HL-60/S4 (cell line): ENCODE measurements at regions not wholly inside any gene's neighbourhood (a gene's known extent, or its start where the extent isn't known, plus 50 kb on each side); places are given as distances from the start of the nearest gene placed in this dataset.

Experiments
- in situ Hi-C: fragments of 300-500 bp; cut with MboI; formaldehyde crosslinking; loops from 2 replicates; pipeline ENCODE4 v1.14.3; 2022; ENCODE audit warnings: low sequenced_read_pairs

DNA sequence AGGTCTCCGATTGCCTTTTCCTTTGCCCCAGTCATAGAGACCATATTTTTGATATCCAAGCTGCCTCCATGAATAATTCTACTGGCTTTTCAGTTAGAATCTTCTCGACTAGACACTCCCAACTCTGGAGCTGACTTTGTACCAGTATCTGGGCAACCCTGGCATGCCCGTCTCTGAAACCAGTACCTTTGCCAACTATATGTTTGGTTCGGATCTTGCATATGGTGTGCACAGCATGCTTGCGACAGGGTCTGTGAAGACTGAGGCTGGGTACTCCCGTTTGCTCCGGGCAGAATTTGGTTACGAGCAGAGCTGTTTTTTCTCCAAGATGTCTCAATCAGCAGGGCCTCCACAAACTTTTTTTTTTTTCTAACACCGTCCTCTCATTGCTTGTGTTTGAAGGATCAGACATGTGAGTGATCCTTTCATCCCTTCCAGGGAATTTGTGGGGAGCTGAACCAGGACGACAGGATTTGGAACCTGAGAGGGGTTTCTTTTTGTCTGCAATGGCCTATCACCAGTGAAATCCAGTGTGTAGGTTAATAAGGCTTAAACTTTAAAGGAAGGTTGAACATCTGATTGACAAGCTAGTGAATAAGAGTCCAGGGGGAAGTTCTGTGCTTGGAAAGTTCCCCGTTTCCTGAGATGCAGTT is 322.3 kb downstream of the MYCN start:
- in situ Hi-C loops, result no loop called here

DNA sequence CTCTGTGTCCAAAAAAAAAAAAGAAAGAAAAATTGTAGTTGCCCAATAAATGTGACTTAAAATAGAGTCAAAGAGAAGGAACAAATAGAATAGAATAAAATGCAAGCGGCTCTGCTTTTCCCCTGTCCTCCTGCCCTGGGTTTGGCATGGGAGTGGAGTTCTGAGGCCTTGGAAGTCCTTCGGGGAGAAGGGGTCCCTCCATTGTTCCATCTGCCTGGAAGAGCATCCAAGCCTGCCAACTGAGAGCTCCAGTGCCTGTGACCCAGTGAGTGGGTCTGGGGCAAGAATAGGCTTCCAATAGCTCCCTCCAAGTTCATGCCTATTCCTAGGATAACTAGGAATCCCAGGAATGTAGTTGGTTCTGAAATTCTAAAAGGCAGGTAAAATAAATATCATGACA is 321.4 kb downstream of the MYCN start:
- in situ Hi-C loops, result no loop called here

DNA sequence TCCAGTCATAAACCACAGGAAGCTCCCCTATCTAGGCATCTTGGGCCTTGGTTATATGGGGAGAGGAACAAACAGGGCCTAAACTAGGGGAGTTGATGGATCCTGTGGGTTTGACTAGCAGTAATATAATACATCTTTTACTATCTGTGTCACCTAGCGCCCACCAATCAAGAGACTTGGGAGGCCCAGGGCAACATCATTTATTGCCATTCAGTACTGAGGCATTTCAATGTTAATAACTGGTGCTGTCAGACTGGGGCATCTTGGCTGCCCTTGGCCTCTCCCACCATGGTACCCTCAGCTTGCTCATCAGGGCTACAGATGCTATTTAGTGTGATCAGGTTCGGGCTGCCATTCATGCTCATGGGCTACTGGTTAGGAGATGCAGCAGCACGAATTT is 320.7 kb downstream of the MYCN start:
- in situ Hi-C loops, result no loop called here

DNA sequence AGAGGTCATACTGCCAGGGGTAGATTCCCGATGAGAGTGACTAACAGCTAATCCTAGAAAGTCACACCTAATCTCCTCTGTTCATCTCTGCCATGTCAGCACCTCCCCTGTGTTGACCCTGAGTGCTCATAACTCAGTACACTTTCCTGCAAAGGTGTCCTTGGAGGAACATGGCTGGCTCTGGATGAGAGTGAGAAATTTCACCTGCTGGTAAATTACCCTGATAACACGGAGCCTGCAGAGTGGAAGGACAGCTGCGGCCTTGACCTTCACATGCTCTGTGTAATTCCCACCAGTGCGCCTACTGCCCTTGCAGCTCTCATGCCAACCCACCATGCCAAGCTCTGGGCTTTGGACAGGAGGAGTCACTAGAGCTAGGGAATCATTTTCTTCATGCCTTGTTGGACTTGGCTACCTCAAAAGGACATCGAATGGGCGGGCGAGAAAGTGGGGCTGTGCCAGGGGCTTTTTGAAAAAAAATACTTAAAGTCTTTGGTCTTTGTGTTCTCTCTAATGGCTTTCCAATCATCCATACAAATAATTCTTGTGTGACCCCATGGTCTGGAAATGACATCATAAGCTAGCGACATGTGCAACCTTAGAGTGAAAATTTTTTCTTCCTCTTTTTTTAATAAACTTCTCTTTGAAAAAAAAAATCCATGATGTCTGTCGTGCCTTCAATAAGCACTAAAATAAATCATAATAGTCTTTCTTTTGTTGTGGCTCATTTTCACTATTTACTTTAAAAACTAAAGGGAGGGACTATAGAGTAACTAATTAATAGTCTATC is 319.9 kb downstream of the MYCN start:
- in situ Hi-C loops, result no loop called here

DNA sequence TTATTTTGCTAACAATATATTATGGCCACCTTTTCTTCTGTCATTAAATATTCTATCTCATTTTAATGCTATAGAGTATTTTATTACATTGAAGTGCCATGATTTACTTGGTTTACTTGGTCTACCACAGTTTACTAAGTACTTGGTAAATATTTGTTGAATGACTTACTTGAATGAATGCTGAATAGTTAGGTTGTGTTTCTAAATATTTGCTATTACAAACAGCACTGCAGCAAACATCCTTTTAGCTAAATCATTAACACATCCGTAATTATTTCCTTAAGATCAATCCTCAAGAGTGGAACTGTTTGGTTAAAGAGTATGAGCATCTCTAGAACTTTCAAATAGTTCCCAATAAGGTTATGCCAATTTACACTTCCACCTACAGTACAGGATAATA is 318.7 kb downstream of the MYCN start:
- in situ Hi-C loops, result no loop called here

DNA sequence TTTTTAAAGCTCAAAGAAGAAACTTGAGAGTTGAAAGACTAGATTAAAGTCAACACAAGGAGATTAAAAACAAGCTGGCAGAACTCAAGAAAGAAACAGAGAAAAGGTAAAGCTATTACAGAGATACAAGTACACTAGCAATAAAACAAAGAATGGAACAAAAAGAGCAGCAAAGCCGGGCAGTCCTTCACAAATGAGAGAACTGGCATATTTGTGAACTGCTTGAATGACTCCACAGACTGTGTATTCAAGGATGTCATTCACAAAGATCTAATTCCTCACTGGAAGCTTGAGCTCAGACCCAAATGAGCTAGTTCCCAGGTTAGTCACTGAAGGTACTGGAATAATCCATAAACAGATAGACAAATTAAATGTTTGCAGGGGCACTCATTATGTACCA is 318.0 kb downstream of the MYCN start:
- in situ Hi-C loops, result no loop called here

DNA sequence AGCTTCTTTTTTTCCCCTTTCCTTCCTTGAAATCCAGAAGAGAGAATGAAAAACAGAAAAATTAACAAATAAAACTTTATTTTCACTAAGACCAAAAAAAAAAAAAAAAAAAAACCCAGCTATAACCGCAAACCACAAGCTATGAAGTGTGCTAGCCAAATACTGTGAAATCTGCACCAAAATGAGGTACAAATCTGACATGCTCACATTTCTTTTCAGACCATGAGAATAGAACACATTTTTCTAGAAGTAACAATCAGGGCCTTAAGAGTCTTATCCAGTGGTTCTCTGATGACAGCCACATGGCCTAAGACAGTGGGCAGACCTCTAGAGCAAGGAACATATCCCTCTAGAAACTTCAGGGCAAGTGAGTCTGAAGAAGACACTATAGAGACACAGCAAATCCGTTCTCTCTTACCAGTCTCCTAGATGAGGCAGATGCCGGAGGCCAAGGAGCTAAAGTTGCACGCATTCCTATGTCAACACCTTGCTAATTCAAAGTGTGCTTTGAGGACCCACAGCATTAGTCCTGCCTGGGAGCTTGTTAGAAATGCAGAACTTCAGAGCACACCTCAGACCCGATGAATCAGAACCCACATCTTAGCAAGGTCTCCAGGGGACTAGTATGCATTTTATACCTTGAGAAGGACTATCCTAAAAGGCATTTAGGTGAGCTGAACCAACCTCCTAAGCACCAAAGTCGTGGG is 317.1 kb downstream of the MYCN start:
- in situ Hi-C loops, result no loop called here

DNA sequence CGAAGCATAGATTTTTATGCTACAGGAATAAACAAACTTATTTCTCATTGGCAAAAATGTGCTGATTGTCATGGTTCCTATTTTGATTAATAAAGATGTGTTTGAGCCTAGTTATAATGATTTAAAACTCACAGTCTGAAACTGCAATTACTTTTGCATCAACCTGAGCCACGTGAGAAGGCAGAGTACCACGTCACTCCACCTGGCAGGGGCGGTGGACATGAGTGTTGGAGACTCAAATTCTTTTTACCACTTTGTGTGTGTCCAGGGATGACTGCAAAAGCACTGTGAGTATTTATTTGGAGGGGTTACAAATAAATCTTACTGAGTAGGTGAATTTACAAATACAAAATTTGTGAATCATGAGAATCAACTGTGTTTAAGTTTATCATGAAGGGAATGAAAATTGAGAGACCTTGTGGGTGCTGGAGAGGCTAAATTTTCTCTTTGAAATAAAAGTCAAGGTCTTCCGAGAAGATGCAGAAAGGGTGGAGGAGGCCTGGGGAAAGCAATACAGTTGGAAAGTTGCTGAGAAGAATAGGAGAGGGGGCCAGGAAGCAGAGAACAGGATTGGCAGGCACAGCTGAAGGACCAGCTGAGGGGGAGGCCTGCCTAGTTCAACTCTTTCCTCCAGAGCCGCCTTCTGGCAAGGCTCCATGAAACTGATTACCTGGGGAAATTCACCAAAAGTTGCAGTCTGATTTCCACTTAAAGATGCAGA is 316.4 kb downstream of the MYCN start:
- in situ Hi-C loops, result no loop called here

DNA sequence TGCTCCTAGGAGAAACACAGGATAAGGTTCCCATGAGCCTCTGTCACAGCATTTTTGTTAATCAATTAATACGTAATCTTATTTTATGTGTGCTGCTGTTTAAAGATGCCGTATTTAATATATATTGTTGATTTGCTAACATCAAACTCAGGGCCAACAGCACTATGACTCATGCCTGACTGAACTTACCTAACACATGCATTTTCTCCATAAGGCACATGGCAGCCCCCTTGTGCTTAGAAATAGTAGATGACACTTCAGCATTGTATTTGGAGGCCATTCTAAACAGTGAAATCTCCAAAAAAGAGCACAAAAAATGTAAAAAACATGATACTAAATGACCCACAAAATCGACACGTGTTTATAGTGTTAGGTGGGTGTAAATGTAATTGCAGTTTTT is 314.8 kb downstream of the MYCN start:
- in situ Hi-C loops, result no loop called here

DNA sequence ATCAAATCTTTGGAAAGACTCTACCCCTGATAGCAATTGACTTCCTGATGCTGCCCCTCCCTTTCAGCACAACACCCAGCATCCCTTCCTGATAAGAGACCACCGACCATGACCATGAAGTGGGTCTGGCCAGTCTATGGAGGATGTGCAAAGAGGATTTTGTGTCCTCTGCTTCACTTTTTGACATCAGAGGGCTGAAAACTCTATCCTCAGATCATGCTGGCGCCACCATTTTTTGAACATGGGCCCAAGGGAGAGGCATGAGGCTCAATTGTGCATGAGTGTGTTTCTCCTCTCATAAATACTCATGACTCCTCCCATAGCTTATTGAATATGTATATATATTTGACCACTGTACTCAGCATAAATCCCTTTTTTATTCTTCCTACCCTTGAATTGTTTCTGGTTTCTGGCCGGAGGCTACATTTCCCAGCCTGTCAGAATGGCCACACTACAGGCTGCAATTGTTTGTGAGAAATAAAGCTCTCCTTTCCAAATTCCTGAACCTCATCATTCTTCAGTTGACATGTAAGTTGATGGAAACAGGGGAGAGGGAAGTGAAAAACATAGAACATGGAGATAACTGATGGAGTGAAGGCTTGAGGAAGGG is 314.1 kb downstream of the MYCN start:
- in situ Hi-C loops, result no loop called here

DNA sequence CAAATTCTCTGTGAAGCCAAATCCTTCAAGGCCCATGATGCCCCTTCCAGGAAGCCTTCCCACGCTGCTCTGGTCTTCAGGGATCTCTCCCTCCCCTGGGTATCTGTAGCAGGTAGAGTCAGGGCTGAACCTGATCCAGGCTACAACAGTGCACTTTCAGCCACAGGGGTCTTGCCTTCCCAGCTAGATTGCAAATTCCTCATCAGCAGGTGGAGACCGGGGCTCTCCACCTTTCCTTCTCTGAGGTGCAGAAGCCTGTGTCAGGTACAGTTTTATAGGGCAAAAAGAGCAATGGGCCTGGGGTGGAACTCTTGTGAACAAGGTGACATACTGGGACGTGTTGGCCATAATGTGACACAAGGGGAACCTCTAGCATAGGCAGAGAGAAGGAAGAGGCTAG is 312.9 kb downstream of the MYCN start:
- in situ Hi-C loops, result no loop called here

DNA sequence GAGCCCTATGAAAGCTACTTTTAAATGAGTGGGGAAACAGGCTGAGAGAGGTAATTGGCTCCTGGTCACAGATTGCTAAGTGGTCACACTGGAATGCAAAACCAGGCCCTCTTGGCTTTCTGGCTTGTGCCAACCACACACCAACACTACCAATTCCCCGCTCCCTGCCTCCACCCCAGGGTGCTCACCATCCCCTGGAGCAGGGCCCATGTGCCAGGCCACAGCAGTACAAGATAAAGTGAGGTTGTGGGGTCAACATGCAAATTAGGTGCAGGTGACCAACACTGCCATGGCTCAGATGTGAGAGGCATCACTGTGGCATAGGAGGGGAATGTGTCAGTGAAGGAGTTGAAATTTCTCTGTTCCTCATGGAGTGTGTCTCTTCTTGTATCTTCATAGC is 312.5 kb downstream of the MYCN start:
- in situ Hi-C loops, result no loop called here

DNA sequence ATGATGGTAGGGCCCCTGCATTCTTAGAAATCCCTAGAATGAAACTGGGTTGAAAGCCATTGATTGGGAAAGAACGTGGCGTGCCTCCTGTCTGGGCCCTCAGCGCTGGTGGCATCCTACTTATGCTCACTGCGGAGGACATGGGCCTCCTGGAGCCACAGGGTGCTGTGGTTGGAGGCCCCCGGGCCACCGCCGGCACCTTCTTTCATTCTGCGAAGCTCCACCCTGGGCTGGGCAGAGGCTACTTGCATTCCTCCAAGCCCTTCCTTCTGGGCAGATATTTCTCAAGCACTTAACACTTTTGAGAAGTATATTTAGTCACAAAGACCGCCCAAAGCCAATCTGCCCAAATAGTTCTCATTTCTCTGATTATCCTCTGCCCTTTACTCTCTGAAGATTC is 311.9 kb downstream of the MYCN start:
- in situ Hi-C loops, result no loop called here

DNA sequence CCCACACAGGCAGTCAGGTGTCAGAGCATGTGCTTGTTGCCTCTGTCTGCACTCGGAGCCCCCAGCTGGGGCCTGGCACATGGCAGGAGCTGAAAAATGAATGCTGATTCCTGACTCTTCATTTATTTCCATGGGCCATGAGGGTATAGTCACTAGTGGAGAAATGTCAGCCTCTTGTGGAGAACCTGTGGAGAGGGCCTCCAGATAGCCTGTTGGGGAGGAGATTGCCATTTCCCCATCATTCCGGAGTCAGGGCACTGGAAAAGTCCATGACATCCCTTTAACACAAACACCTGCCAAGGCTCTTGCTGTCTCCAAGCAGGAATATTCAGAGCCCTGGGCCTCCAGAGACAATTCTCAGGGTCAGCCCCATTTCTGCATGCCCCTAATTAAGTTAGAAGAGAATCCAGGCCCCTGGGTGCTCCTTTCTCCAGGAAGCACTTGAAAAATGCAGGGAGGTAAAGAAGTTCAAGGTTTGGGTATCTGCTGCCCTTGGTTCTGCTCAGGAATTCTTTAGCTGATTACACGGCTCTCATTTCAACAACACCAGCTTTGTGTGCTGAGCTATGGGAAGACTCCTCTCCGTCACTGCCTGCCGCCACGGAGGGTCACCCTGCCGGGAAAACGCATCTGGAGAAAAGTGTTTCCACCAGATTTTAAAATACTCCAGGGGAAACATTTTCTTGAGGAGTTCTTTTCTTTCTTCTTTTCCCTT is 311.3 kb downstream of the MYCN start:
- in situ Hi-C loops, result no loop called here

DNA sequence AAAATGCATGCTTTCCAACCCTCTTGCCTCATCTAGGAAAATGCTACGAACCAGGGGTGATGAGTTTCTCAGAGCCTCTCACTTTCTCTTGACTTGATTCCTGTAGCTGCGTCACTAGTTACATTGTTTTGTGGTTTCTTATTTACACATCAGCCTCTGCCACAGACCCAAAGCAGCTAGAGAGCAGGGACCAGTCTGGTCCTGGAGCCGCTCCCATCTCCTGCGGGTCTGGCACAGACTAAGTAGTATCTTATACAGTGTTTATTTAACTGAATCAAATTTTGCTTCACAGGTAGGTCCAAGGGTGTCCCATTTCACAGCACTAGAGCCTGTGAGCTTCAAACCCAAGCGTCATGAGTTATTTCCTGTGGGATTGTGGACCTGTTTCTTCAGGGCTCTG is 310.5 kb downstream of the MYCN start:
- in situ Hi-C loops, result no loop called here

DNA sequence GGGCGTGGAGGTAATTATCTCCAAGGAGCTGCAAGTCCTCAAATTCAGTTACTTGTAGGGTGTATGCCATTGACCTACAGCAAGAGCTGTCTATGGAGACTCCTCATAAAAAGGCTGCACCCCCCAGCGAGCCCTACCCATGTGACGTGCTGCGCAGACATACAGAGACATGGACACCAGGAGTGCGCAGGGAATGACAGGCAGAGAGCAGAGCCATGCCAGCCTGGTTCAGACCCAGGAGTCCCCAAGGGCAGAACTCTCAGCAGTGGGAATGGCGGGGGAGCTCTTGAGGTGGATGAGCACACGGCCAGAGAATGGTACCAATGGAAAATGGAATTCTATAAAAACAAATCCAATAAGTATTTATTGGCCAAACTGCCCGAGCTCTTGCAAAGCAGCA is 310.1 kb downstream of the MYCN start:
- in situ Hi-C loops, result no loop called here

DNA sequence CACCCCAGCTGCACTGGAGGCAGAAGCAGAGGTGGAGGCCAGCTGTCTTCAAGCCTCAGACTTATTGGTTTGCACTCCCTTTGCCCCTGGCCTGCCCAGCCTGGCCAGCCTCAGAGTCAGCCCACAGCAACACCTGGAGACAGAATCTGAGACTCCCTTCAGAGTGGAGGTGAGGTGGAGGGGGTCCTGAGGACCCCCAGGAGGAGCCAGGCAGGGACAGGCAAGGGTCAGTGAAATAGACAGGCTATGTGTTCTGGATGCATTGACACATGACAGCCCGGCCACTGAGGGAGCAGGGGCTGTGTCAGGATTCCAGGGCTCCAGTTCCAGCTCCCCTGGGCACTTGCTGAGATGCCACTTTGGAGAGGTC is 309.7 kb downstream of the MYCN start:
- in situ Hi-C loops, result no loop called here

DNA sequence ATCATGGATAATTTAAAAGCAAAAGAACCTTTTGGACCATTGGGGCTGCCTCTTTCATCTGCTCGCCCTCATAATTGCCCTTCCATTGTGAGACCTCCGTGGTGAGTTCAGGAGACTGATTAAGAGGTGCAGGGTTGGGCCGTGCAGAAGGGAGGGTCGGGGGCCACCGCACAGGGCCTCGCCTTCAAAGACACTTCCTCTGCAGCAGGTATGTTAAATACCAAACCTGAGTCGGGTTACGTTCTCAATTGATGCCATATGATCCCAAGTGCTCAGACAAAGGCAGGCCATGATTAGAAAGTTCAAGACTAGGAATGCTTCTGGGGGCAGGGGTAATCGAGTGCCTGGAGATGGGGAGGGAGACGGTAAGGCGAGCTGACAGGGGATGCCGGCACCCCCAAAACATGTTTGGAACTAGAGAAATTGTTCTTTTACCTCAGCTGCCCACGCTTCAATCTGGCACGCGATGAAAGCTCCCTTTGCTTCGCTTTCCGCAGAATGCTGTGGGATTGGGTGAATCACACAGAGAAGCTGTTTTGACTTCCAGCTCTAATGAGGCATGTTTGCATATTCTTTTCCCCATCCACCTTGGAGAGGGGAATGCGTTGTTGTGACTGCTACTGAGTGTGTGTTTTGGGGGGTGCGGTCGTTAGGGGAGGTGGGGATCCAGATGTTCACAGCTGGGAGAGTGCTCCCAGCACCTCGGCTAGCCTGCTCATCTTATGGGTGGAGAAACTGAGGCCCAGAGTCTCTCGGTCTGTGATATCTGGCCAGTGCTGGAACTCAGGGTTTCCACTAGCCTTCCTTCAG is 309.1 kb downstream of the MYCN start:
- in situ Hi-C loops, result no loop called here

DNA sequence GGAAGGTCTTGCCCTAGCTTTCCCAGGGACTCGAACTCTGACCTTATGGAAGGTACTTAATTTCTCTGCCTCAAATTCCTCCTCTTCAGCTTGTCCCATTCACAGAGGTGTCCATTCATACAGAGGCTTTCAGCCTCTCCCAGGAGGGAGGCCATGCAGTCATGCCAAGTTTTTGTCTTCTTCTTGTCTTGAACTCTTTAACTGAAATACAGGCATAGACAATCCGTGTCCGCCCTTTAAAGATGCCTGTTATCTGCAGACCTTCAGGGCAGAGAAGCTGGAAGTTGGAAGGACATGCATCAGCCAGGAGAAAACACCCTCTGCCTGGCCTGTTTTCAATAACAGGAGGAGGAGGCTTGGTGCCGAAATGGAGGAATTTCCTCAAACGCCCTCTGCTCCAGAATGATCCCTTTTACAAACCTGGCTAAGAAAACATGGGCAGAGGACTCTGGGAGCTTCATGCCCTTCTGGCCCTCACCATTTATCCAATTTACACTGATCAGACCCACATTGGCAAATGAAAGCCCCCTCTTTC is 308.3 kb downstream of the MYCN start:
- in situ Hi-C loops, result no loop called here
